Activated naive CD4-positive, alpha-beta T cell treated with anti-CD3 and anti-CD28 coated beads, Interleukin-2, amount 10 ng/mL, durations not matched to agents 7 days and 5 days (primary cell): ENCODE measurements at regions not wholly inside any gene's neighbourhood (a gene's known extent, or its start where the extent isn't known, plus 50 kb on each side); places are given as distances from the start of the nearest gene placed in this dataset.
A peak's percentile ranks its signal among the peaks of the same experiment; 100 is the strongest.

Experiments
- CTCF ChIA-PET: fragments of 350-600 bp; sonication (Branson Sonifier 250); formaldehyde crosslinking; loops from one replicate; lab custom pipeline; 2021; ENCODE audit warnings: antibody characterized with exemption; lab: Charles Lee
- DNase-seq: peaks from one replicate; pipeline ENCODE4 v3.0.0-alpha.2; 2020
- H3K27ac Mint-ChIP-seq: one replicate; pipeline ENCODE4 v1.8.0; 2021; ENCODE audit warnings: mild to moderate bottlenecking, moderate library complexity, mixed read lengths
- H3K27me3 Mint-ChIP-seq: one replicate; pipeline ENCODE4 v1.8.0; 2021; ENCODE audit warnings: mild to moderate bottlenecking, mixed read lengths
- H3K36me3 Mint-ChIP-seq: one replicate; pipeline ENCODE4 v1.8.0; 2021; ENCODE audit warnings: mixed read lengths
- H3K4me1 Mint-ChIP-seq: one replicate; pipeline ENCODE4 v1.8.0; 2021; ENCODE audit warnings: mixed read lengths
- H3K4me3 Mint-ChIP-seq: one replicate; pipeline ENCODE4 v1.8.0; 2021; ENCODE audit warnings: mild to moderate bottlenecking, moderate library complexity, mixed read lengths
- H3K9me3 Mint-ChIP-seq: one replicate; pipeline ENCODE4 v1.8.0; 2021; ENCODE audit warnings: mixed read lengths

GRCh38 chr5:174311121-174311520 is 265.6 kb downstream of the NSG2 start:
- Mint-ChIP-seq H3K27ac (no peak overlapping the region), H3K4me3 (no peak overlapping the region), H3K9me3 (no peaks in the 10 kb centered on the region), H3K36me3 (no peaks in the 10 kb centered on the region), H3K4me1 (peaks cover 4% of the 10 kb centered on the region), H3K27me3 (peaks cover 32% of the 10 kb centered on the region)
- CTCF ChIA-PET = interaction anchor here (1.1 to 3.1 kb wide), 4 partner anchors 8 to 694 kb away, joined by 3 to 25 read pairs (median 6); partner anchors contain the start of gene BOD1
- DNase-seq = no peak

- Mint-ChIP-seq H3K27me3 (peaks cover 32% of the 10 kb centered on the region), H3K4me1 (peaks cover 4% of the 10 kb centered on the region), H3K4me3 (no peak overlapping the region), H3K9me3 (no peaks in the 10 kb centered on the region), H3K36me3 (no peaks in the 10 kb centered on the region), H3K27ac (no peak overlapping the region)
- peak; percentile 74 for DNase-seq
- CTCF ChIA-PET = interaction anchor here (0.6 to 3.1 kb wide), 11 partner anchors 9 to 695 kb away, joined by 3 to 25 read pairs (median 4); partner anchors contain the start of genes BOD1, CPEB4 and NSG2
Measured at GRCh38 chr5:174311531-174312269, 266.2 kb downstream of the NSG2 start.

GRCh38 chr5:174312270-174312617 is 266.7 kb downstream of the NSG2 start:
- Mint-ChIP-seq H3K27ac (no peak overlapping the region), H3K9me3 (no peaks in the 10 kb centered on the region), H3K4me3 (no peak overlapping the region), H3K27me3 (peaks cover 35% of the 10 kb centered on the region), H3K36me3 (no peaks in the 10 kb centered on the region), H3K4me1 (peaks cover 4% of the 10 kb centered on the region)
- CTCF ChIA-PET = interaction anchor here (0.6 to 3.1 kb wide), 11 partner anchors 9 to 695 kb away, joined by 3 to 25 read pairs (median 4); partner anchors contain the start of genes BOD1, CPEB4 and NSG2
- no peak for DNase-seq

GRCh38 chr5:174312641-174313040 is 267.1 kb downstream of the NSG2 start:
- CTCF ChIA-PET = interaction anchor here (0.6 to 3.1 kb wide), 7 partner anchors 11 to 696 kb away, joined by 3 to 25 read pairs (median 6); partner anchors contain the start of genes BOD1, CPEB4 and NSG2
- Mint-ChIP-seq H3K36me3 (no peaks in the 10 kb centered on the region), H3K27ac (no peak overlapping the region), H3K4me1 (peaks cover 4% of the 10 kb centered on the region), H3K27me3 (peaks cover 37% of the 10 kb centered on the region), H3K9me3 (no peaks in the 10 kb centered on the region), H3K4me3 (no peak overlapping the region)
- no peak for DNase-seq

GRCh38 chr5:174313615-174314014 is 268.1 kb downstream of the NSG2 start:
- H3K4me1 Mint-ChIP-seq = peaks cover 4% of the 10 kb centered on the region
- no peaks in the 10 kb centered on the region for H3K36me3 Mint-ChIP-seq
- no peaks in the 10 kb centered on the region for H3K9me3 Mint-ChIP-seq
- peaks cover 37% of the 10 kb centered on the region for H3K27me3 Mint-ChIP-seq
- no peak overlapping the region for H3K4me3 Mint-ChIP-seq
- CTCF ChIA-PET = interaction anchor here (0.8 to 1.8 kb wide), 3 partner anchors 10 to 340 kb away, joined by 3 to 8 read pairs (median 3); no protein-coding TSS in a partner anchor
- no peak overlapping the region for H3K27ac Mint-ChIP-seq
- no peak for DNase-seq

- no peaks in the 10 kb centered on the region for H3K36me3 Mint-ChIP-seq
- no peaks in the 10 kb centered on the region for H3K9me3 Mint-ChIP-seq
- H3K27me3 Mint-ChIP-seq = peaks cover 37% of the 10 kb centered on the region
- no peak for DNase-seq
- H3K4me1 Mint-ChIP-seq = peaks cover 4% of the 10 kb centered on the region
- CTCF ChIA-PET = interaction anchor here (0.8 to 1.8 kb wide), 3 partner anchors 10 to 341 kb away, joined by 3 to 8 read pairs (median 3); no protein-coding TSS in a partner anchor
- no peak overlapping the region for H3K4me3 Mint-ChIP-seq
- no peak overlapping the region for H3K27ac Mint-ChIP-seq
Measured at GRCh38 chr5:174314261-174314660, 268.8 kb downstream of the NSG2 start.

- no peaks in the 10 kb centered on the region for H3K36me3 Mint-ChIP-seq
- no peak overlapping the region for H3K4me3 Mint-ChIP-seq
- CTCF ChIA-PET = no interaction called here
- peaks cover 40% of the 10 kb centered on the region for H3K27me3 Mint-ChIP-seq
- H3K4me1 Mint-ChIP-seq = peaks cover 4% of the 10 kb centered on the region
- no peaks in the 10 kb centered on the region for H3K9me3 Mint-ChIP-seq
- no peak for DNase-seq
- no peak overlapping the region for H3K27ac Mint-ChIP-seq
Measured at GRCh38 chr5:174315471-174315870, 270.0 kb downstream of the NSG2 start.

- H3K9me3 Mint-ChIP-seq = no peaks in the 10 kb centered on the region
- no peak for DNase-seq
Measured at GRCh38 chr5:174315871-174316270, 270.4 kb downstream of the NSG2 start.

GRCh38 chr5:174316326-174316725 is 270.8 kb downstream of the NSG2 start:
- no peak for DNase-seq
- CTCF ChIA-PET = interaction anchor here (0.7 kb wide), 1 partner anchor 106 kb away, joined by 3 read pairs; no protein-coding TSS in a partner anchor
- H3K27ac Mint-ChIP-seq = no peak overlapping the region
- no peaks in the 10 kb centered on the region for H3K36me3 Mint-ChIP-seq
- H3K4me1 Mint-ChIP-seq = peaks cover 2% of the 10 kb centered on the region
- H3K4me3 Mint-ChIP-seq = no peak overlapping the region
- H3K9me3 Mint-ChIP-seq = no peaks in the 10 kb centered on the region
- H3K27me3 Mint-ChIP-seq = peaks cover 36% of the 10 kb centered on the region

More at GRCh38 chr5:174315871-174316270, 270.4 kb downstream of the NSG2 start:
- CTCF ChIA-PET = no interaction called here
- peaks cover 37% of the 10 kb centered on the region for H3K27me3 Mint-ChIP-seq
- no peaks in the 10 kb centered on the region for H3K36me3 Mint-ChIP-seq
- no peak overlapping the region for H3K4me3 Mint-ChIP-seq
- no peak overlapping the region for H3K27ac Mint-ChIP-seq
- peaks cover 2% of the 10 kb centered on the region for H3K4me1 Mint-ChIP-seq

GRCh38 chr5:174317256-174317894 is 271.9 kb downstream of the NSG2 start:
- CTCF ChIA-PET = interaction anchor here (0.7 to 2.5 kb wide), 2 partner anchors 9 to 107 kb away, joined by 3 to 8 read pairs; no protein-coding TSS in a partner anchor
- Mint-ChIP-seq H3K36me3 (no peaks in the 10 kb centered on the region), H3K27me3 (peaks cover 28% of the 10 kb centered on the region), H3K4me1 (peaks cover 2% of the 10 kb centered on the region), H3K27ac (no peak overlapping the region), H3K4me3 (no peak overlapping the region), H3K9me3 (no peaks in the 10 kb centered on the region)
- DNase-seq = no peak

- no peak for DNase-seq
- Mint-ChIP-seq H3K4me1 (no peaks in the 10 kb centered on the region), H3K9me3 (no peaks in the 10 kb centered on the region), H3K36me3 (no peaks in the 10 kb centered on the region), H3K4me3 (no peak overlapping the region), H3K27me3 (peaks cover 17% of the 10 kb centered on the region), H3K27ac (no peak overlapping the region)
- CTCF ChIA-PET = interaction anchor here (0.6 to 2.5 kb wide), 3 partner anchors 8 to 24 kb away, joined by 3 to 8 read pairs (median 3); no protein-coding TSS in a partner anchor
Measured at GRCh38 chr5:174318578-174318977, 273.1 kb downstream of the NSG2 start.

- H3K27ac Mint-ChIP-seq = no peak overlapping the region
- no peaks in the 10 kb centered on the region for H3K36me3 Mint-ChIP-seq
- H3K4me1 Mint-ChIP-seq = no peaks in the 10 kb centered on the region
- no peak for DNase-seq
- H3K27me3 Mint-ChIP-seq = peaks cover 16% of the 10 kb centered on the region
- CTCF ChIA-PET = interaction anchor here (1.1 to 2.5 kb wide), 2 partner anchors 7 to 15 kb away, joined by 3 to 8 read pairs; no protein-coding TSS in a partner anchor
- H3K4me3 Mint-ChIP-seq = no peak overlapping the region
- H3K9me3 Mint-ChIP-seq = no peaks in the 10 kb centered on the region
Measured at GRCh38 chr5:174319551-174319950, 274.0 kb downstream of the NSG2 start.

GRCh38 chr5:174320051-174320450 is 274.5 kb downstream of the NSG2 start:
- H3K36me3 Mint-ChIP-seq = no peaks in the 10 kb centered on the region
- no peak overlapping the region for H3K27ac Mint-ChIP-seq
- H3K27me3 Mint-ChIP-seq = peaks cover 16% of the 10 kb centered on the region
- H3K9me3 Mint-ChIP-seq = no peaks in the 10 kb centered on the region
- no peak overlapping the region for H3K4me3 Mint-ChIP-seq
- H3K4me1 Mint-ChIP-seq = no peaks in the 10 kb centered on the region
- no peak for DNase-seq
- CTCF ChIA-PET = no interaction called here

- H3K27me3 Mint-ChIP-seq = peaks cover 15% of the 10 kb centered on the region
- H3K4me3 Mint-ChIP-seq = no peak overlapping the region
- CTCF ChIA-PET = interaction anchor here (0.7 to 2.4 kb wide), 4 partner anchors 10 to 96 kb away, joined by 3 to 8 read pairs (median 5); no protein-coding TSS in a partner anchor
- no peaks in the 10 kb centered on the region for H3K9me3 Mint-ChIP-seq
- no peaks in the 10 kb centered on the region for H3K4me1 Mint-ChIP-seq
- H3K36me3 Mint-ChIP-seq = no peaks in the 10 kb centered on the region
- DNase-seq = no peak
- no peak overlapping the region for H3K27ac Mint-ChIP-seq
Measured at GRCh38 chr5:174323878-174324281, 278.4 kb downstream of the NSG2 start.
